ENCODE measurements at regions not wholly inside any gene's neighbourhood (a gene's known extent, or its start where the extent isn't known, plus 50 kb on each side); places are given as distances from the start of the nearest gene placed in this dataset.

DNA sequence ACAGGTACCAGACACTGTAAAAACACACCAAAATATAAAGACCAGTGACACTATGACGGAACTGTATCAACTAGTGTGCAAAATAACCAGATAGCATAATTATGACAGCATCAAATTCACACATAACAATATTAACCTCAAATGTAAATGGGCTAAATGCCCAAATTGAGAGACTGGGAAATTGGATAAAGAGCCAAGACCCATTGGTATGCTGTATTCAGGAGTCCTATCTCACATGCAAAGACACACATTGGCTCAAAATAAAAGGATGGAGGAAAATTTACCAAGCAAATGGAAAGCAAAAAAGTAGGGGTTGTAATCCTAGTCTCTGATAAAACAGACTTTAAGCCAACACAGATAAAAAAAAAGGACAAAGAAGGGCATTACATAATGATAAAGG is 416.3 kb upstream of the ZNF608 start:
- H3K9me3 ChIP-seq (ENCODE audit: low read depth, low read length) = no peaks in the 10 kb centered on the region
- no peaks in the 10 kb centered on the region for H3K27me3 ChIP-seq (ENCODE audit: insufficient read depth, low read length)
- no peaks in the 10 kb centered on the region for H3K4me1 ChIP-seq (ENCODE audit: insufficient read depth, low read length)
- no peak overlapping the region for H3K4me3 ChIP-seq (ENCODE audit: low read length)

DNA sequence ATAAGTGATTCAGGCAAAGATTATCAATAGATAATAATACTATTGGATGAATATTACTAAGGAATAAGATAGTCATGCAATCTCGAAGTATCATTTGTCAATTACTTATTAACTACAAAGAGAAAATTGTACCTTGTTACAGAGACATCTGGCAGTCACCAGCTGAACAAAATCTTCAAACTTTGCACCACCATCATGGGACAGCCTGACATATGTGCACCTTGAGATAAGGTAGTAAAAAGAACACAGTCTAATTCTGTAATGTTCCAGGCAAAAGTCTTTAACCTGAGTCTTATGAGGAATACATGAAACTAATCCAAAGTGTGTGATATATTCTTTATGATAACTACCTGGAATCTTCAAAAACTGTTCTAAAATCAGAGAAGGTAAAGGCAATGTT is 423.0 kb upstream of the ZNF608 start:
- H3K9me3 ChIP-seq (ENCODE audit: low read depth, low read length) = no peaks in the 10 kb centered on the region
- no peak overlapping the region for H3K4me3 ChIP-seq (ENCODE audit: low read length)
- H3K27me3 ChIP-seq (ENCODE audit: insufficient read depth, low read length) = no peaks in the 10 kb centered on the region
- no peaks in the 10 kb centered on the region for H3K4me1 ChIP-seq (ENCODE audit: insufficient read depth, low read length)

DNA sequence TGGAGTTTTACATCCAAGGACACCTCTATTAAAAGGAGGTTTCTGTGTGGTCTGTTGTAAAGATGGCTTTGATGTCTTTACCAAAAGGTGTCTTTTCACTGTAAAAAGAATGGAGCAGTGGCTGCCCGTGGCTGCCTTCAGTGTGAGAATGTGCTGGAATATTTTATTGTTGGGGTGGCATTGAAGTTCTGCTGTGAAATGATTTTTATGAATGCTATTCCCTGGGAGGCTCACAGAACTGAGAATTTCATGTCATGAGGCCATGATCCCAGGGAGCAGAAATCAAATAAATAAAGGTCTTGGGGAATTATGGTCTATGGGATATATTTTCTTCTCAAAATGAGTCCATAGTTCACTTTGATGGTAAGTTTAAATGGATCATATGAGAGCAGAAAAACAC is 425.2 kb upstream of the ZNF608 start:
- H3K4me1 ChIP-seq (ENCODE audit: insufficient read depth, low read length) = no peaks in the 10 kb centered on the region
- no peak overlapping the region for H3K4me3 ChIP-seq (ENCODE audit: low read length)
- H3K27me3 ChIP-seq (ENCODE audit: insufficient read depth, low read length) = no peaks in the 10 kb centered on the region

DNA sequence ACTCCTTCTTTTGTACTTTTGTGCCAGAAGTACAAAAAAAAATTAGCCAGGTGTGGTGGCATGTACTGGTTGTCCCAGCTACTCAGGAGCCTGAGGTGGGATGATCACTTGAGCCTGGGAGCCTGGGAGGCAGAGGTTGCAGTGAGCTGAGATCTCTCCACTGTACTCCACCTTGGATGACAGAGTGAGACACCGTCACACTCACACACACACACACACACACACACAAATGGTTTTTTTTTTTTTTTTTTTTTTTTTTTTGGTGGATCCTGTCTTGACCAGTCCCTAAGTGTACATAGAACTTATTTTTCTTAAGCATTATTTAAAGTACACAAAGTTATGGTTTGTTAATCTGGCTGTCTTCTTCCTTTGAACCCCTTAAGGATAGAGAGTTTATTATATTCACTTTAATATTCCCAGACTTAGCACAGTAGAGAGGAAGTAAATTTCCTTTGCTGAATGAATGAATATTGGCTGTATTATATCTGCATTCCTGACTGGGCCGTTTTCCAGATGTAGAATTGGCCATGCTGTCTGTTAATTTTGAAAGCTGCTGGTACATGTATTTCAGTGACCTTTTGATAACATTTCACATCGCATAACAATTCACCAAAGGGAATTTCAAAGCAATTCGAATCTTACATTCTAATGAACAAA is 429.0 kb upstream of the ZNF608 start:
- no peaks in the 10 kb centered on the region for H3K27me3 ChIP-seq (ENCODE audit: insufficient read depth, low read length)
- no peak overlapping the region for H3K4me3 ChIP-seq (ENCODE audit: low read length)
- no peaks in the 10 kb centered on the region for H3K4me1 ChIP-seq (ENCODE audit: insufficient read depth, low read length)
- no peaks in the 10 kb centered on the region for H3K9me3 ChIP-seq (ENCODE audit: low read depth, low read length)

More for the DNA sequence above, 425.2 kb upstream of the ZNF608 start:
- no peaks in the 10 kb centered on the region for H3K9me3 ChIP-seq (ENCODE audit: low read depth, low read length)

DNA sequence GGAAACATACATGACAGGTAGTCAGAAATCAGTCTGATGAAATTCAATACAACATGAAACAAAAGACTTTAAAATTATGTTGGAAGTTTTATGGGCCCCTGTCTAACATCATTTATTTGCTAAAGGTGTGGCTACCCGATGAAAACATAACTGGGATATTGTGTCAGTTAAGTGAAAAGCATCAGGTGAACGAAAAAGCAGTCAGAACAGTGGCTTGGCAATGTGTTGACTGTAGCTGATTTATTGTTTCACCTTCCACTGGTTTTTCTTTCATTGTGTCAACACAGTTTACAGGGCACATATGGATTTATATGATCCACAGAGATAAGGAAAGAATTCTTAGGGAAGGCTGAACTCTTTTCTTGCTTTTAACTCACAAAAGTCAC is 429.6 kb upstream of the ZNF608 start:
- Histone ChIP-seq H3K27me3 (ENCODE audit: insufficient read depth, low read length) (no peaks in the 10 kb centered on the region), H3K4me1 (ENCODE audit: insufficient read depth, low read length) (no peaks in the 10 kb centered on the region), H3K4me3 (ENCODE audit: low read length) (no peak overlapping the region), H3K9me3 (ENCODE audit: low read depth, low read length) (no peaks in the 10 kb centered on the region)

DNA sequence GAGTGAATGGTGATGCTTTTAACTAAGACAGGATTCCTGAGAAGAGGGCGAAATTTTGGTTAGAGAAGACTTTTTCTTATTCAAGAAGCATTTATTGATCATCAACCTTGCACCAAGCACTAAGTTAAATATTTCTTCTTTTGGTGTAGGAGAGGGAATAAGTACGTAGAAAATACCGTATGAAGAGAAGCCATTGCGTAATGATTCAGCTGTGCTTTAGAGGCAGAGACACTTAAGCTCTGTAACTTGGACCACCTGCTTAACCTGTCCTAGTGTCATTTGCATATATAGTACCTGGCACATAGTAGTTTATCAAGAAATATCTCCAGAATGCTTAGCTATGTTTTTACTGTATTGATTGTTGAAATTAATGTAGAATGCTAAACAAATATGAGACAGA is 430.9 kb upstream of the ZNF608 start:
- Histone ChIP-seq H3K9me3 (ENCODE audit: low read depth, low read length) (no peaks in the 10 kb centered on the region), H3K27me3 (ENCODE audit: insufficient read depth, low read length) (no peaks in the 10 kb centered on the region), H3K4me1 (ENCODE audit: insufficient read depth, low read length) (no peaks in the 10 kb centered on the region), H3K4me3 (ENCODE audit: low read length) (no peak overlapping the region)

DNA sequence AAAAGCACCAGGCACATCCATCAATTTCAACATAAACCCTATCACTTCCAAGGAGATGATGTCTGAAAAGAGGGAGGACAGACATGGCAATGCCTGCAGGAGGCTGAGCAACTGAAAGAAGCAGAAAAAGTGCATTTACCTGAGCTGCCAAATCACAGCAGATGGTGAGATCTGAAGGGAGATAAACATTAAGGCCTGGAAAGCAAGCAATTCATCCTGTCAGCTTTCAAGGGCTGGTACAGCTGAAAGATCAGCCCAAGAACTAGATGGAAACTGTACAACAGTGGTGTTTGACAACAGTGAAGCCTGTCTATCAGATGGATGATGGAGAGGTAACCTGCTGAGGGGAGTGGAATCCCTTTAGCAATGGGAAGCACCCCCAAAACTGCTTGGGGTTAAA is 433.2 kb upstream of the ZNF608 start:
- Histone ChIP-seq H3K4me3 (ENCODE audit: low read length) (no peak overlapping the region), H3K9me3 (ENCODE audit: low read depth, low read length) (no peaks in the 10 kb centered on the region)

DNA sequence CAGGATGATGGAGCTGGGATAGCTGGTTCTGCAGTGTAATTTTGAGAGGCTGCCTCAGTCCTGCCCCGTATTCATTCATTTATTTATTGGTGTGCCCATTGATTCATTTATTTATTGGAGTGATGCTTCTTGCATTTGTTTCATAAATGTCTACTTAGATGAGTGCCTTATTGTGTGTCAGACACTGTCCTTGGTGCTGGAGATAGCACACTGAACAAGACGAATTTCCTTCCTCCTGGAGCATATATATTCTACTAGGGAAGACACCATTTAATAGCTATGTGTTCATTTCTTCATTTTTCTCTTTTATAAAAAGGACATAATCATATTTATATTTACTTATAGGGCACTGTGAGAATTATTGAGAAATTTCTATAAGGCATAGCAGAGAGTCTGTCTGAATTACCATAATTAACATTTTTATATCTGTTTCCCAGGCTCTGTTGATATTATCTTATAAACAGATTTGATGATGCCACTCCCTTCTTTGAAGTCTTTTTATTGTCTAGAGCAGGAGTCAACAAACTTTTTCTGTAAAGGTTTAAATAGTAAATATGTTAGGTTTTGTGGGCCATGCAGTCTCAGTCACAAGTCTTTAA is 433.9 kb upstream of the ZNF608 start:
- Histone ChIP-seq H3K9me3 (ENCODE audit: low read depth, low read length) (no peaks in the 10 kb centered on the region), H3K4me1 (ENCODE audit: insufficient read depth, low read length) (no peaks in the 10 kb centered on the region), H3K27me3 (ENCODE audit: insufficient read depth, low read length) (no peaks in the 10 kb centered on the region), H3K4me3 (ENCODE audit: low read length) (no peak overlapping the region)

More for the DNA sequence above, 433.2 kb upstream of the ZNF608 start:
- no peaks in the 10 kb centered on the region for H3K27me3 ChIP-seq (ENCODE audit: insufficient read depth, low read length)
- no peaks in the 10 kb centered on the region for H3K4me1 ChIP-seq (ENCODE audit: insufficient read depth, low read length)

DNA sequence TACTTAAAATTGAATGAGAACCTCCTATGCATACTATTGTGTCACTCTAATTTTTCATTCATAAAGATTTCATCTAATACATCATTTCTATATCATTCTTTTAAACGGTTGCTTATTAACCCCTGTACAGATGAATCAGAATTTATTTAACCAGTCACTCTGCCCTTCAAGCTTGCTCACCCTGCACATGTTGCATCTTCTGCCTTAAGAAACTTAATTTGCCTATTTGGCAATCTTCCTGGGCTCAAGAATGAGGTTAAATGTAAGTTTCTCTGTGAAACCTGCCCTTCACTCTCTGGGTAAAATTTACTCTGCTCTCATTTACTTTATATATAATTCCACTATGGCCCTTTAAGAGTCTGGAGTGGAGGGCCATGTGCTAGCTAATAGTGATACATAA is 434.7 kb upstream of the ZNF608 start:
- Histone ChIP-seq H3K4me3 (ENCODE audit: low read length) (no peak overlapping the region), H3K27me3 (ENCODE audit: insufficient read depth, low read length) (no peaks in the 10 kb centered on the region), H3K9me3 (ENCODE audit: low read depth, low read length) (no peaks in the 10 kb centered on the region), H3K4me1 (ENCODE audit: insufficient read depth, low read length) (no peaks in the 10 kb centered on the region)

DNA sequence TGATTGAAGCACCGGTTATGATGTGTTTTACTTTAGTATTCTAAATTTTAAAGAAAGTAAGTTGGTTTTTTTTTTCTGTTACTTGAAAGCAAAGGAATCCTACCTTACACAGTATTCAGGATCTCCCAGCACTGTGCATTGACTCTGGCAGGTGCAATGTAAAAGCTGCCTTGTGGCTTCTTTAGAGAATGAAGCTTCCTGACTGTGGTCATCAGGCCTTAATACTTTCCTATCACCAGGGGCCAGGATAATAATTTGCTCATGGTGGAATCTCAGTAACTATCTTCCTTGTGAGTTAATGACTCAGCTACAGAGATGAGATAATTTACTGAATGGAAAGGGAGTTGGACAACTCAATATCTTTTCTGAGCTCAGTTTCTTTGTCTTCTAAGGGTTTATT is 435.5 kb upstream of the ZNF608 start:
- Histone ChIP-seq H3K27me3 (ENCODE audit: insufficient read depth, low read length) (no peaks in the 10 kb centered on the region), H3K9me3 (ENCODE audit: low read depth, low read length) (no peaks in the 10 kb centered on the region), H3K4me3 (ENCODE audit: low read length) (no peak overlapping the region), H3K4me1 (ENCODE audit: insufficient read depth, low read length) (no peaks in the 10 kb centered on the region)

DNA sequence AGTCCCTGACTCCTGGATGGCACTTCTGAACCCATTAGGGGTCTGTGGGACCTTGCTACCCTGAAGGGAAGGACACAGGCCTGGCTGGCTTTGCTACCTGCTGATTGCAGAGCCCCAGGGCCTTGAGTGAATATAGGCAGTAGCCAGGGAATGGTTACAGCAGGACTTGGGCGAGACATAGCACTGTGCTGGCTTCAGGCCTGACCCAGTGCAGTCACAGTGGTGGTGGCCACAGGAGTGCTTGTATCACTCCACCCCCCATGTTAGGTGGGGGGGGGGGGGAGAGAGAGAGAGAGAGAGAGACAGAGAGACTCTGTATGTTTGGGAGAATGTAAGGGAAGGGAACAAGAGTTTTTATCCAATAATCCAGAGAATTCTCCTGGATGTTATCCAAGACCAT is 439.3 kb upstream of the ZNF608 start:
- H3K4me3 ChIP-seq (ENCODE audit: low read length) = no peak overlapping the region
- no peaks in the 10 kb centered on the region for H3K27me3 ChIP-seq (ENCODE audit: insufficient read depth, low read length)
- no peaks in the 10 kb centered on the region for H3K9me3 ChIP-seq (ENCODE audit: low read depth, low read length)
- no peaks in the 10 kb centered on the region for H3K4me1 ChIP-seq (ENCODE audit: insufficient read depth, low read length)

DNA sequence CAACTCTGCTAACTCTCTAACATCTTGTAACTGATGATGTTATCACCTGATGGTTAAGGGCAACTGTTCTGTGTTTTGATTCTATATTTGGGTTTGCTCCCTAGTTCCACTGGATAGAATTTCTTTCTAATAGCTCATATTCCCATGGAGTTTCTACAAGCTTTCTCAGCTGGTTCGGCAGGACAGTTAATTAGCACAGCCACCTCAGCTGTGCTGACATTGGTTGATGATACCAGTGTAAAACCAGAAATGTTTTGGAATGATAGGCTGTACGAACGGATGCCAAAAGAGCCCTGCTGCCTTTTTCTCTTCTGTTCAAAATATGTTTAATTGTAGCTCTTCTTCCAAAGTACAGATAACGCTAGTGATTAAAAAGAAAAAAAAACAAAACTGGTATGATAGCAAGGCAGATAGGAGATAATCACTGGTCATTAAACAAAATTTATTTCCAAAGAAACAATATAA is 440.5 kb upstream of the ZNF608 start:
- H3K4me1 ChIP-seq (ENCODE audit: insufficient read depth, low read length) = no peaks in the 10 kb centered on the region
- H3K4me3 ChIP-seq (ENCODE audit: low read length) = no peak overlapping the region
- H3K27me3 ChIP-seq (ENCODE audit: insufficient read depth, low read length) = no peaks in the 10 kb centered on the region

DNA sequence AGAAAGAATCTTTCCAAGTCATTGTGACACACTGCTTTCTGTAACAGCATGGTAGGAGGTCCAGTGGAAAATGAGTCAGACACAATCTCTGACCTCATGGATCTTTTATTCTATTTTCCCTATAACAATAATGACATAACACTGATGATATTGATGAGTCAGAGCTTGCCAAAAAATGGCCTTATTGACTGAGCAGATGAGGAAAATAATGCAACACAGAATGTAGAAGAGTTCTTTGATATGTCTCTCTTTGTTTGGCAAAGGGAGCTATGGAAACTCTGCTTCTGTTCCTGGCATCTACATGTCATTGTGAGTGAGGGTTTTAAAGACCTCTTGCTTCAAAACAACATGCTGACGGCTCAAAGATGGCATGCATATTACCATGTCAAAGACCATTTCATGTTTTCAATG is 443.1 kb upstream of the ZNF608 start:
- no peak overlapping the region for H3K4me3 ChIP-seq (ENCODE audit: low read length)
- no peaks in the 10 kb centered on the region for H3K4me1 ChIP-seq (ENCODE audit: insufficient read depth, low read length)
- no peaks in the 10 kb centered on the region for H3K9me3 ChIP-seq (ENCODE audit: low read depth, low read length)
- no peaks in the 10 kb centered on the region for H3K27me3 ChIP-seq (ENCODE audit: insufficient read depth, low read length)

More for the DNA sequence above, 440.5 kb upstream of the ZNF608 start:
- no peaks in the 10 kb centered on the region for H3K9me3 ChIP-seq (ENCODE audit: low read depth, low read length)

DNA sequence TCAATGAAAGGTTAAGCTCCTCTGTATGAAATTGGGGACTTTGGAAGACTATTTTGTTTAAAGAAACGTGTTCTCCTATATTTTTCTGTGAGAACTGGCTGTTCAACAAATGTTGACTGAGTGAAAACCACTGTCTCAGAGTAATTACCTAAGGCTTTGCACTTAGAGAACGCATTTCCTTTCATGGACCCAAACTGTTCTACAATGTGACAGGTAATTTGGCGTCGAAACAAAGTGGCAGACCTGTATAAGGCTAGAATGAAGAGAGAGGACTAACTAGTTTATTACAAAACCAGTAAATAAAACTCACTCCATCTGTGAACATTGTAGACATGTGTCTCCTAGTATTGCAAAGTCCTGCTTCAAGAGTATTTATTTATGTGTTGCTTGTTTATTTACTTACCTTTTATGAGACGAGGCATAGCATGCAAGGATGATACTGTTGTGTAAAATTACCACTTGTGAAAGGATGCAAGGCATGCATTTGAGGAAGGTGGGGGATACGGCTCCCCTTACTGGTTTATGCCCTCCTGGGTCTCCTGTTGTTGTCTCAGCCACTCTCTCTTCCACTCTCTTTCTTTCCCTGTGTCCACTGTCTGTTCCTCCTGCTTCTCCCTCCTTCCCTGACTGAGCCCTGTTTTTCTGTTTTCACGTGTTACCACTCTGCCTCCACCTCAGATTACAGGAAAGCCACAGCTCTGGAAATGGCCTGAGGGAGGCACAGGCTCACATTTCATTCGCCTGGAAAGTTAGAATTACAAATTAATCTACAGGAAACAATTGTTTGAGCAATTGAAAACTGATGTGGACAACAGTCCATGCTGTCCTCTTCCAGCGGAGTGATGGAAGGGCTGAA is 444.0 kb upstream of the ZNF608 start:
- Histone ChIP-seq H3K27me3 (ENCODE audit: insufficient read depth, low read length) (no peaks in the 10 kb centered on the region), H3K4me1 (ENCODE audit: insufficient read depth, low read length) (no peaks in the 10 kb centered on the region), H3K9me3 (ENCODE audit: low read depth, low read length) (no peaks in the 10 kb centered on the region), H3K4me3 (ENCODE audit: low read length) (no peak overlapping the region)

DNA sequence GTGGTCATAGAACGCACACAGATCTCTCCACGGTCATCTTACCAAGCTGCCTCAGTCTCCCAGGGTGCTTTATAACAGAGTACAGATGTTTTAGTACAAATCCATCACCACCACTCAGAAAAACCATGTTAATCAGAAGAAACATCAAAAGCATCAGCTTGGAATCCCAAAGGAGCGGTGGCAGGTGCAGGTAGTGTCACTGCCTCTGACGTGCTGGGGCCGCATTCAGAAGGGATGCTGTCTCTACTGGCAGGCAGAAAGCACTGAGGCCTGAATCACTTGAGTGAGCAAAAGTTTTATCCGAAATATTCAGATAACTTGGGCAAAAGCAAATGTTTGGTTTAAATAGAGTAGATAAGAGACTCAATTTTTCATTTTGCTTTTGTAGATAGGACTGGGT is 448.4 kb upstream of the ZNF608 start:
- Histone ChIP-seq H3K9me3 (ENCODE audit: low read depth, low read length) (no peaks in the 10 kb centered on the region), H3K27me3 (ENCODE audit: insufficient read depth, low read length) (no peaks in the 10 kb centered on the region), H3K4me3 (ENCODE audit: low read length) (no peak overlapping the region), H3K4me1 (ENCODE audit: insufficient read depth, low read length) (no peaks in the 10 kb centered on the region)

Measured in mononuclear cell (primary cell).